Bronchial epithelial cell (primary cell): ENCODE measurements at regions not wholly inside any gene's neighbourhood (a gene's known extent, or its start where the extent isn't known, plus 50 kb on each side); places are given as distances from the start of the nearest gene placed in this dataset.

Source experiments
- DNase-seq: peaks from one replicate; pipeline ENCODE4 v3.0.0-alpha.2; 2010; ENCODE audit warnings: low read depth
- FAIRE-seq: peaks from 2 replicates; lab custom pipeline; 2011; peaks lifted over from hg19 to GRCh38; lab: Jason Lieb, UNC
- H3K27me3 ChIP-seq: 2 replicates; pipeline ENCODE4 v1.5.1; 2011; ENCODE audit warnings: low read length; ENCODE audit not compliant: control insufficient read depth, insufficient read depth
- H3K36me3 ChIP-seq: 2 replicates; pipeline ENCODE4 v1.5.1; 2011; ENCODE audit warnings: low read length; ENCODE audit not compliant: control insufficient read depth, insufficient read depth
- H3K4me3 ChIP-seq: 2 replicates; pipeline ENCODE4 v1.5.1; 2011; ENCODE audit warnings: mild to moderate bottlenecking, low read depth, low read length, control low read depth
- TF ChIP-seq, protein P1 (sequence below): IDR thresholded peaks from 2 replicates; pipeline ENCODE4 v1.5.1; 2011; ENCODE audit warnings: mild to moderate bottlenecking, moderate library complexity, low read length, control low read depth, inconsistent platforms; ENCODE audit not compliant: insufficient read depth, severe bottlenecking

GRCh38 chr1:221794935-221795334 is 53.0 kb upstream of the DUSP10 start:
- no peaks in the 10 kb centered on the region for H3K36me3 ChIP-seq
- no peak overlapping the region for H3K4me3 ChIP-seq
- no peak for DNase-seq
- no peak for FAIRE-seq
- H3K27me3 ChIP-seq: no peaks in the 10 kb centered on the region
- TF ChIP-seq, protein P1, sequence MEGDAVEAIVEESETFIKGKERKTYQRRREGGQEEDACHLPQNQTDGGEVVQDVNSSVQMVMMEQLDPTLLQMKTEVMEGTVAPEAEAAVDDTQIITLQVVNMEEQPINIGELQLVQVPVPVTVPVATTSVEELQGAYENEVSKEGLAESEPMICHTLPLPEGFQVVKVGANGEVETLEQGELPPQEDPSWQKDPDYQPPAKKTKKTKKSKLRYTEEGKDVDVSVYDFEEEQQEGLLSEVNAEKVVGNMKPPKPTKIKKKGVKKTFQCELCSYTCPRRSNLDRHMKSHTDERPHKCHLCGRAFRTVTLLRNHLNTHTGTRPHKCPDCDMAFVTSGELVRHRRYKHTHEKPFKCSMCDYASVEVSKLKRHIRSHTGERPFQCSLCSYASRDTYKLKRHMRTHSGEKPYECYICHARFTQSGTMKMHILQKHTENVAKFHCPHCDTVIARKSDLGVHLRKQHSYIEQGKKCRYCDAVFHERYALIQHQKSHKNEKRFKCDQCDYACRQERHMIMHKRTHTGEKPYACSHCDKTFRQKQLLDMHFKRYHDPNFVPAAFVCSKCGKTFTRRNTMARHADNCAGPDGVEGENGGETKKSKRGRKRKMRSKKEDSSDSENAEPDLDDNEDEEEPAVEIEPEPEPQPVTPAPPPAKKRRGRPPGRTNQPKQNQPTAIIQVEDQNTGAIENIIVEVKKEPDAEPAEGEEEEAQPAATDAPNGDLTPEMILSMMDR: no peak

GRCh38 chr1:221794079-221794670 is 52.3 kb upstream of the DUSP10 start:
- TF ChIP-seq, protein P1: no peak
- H3K36me3 ChIP-seq: no peaks in the 10 kb centered on the region
- FAIRE-seq (no peak), DNase-seq (peak; percentile 48)
- H3K27me3 ChIP-seq: no peaks in the 10 kb centered on the region
- no peak overlapping the region for H3K4me3 ChIP-seq

DNA sequence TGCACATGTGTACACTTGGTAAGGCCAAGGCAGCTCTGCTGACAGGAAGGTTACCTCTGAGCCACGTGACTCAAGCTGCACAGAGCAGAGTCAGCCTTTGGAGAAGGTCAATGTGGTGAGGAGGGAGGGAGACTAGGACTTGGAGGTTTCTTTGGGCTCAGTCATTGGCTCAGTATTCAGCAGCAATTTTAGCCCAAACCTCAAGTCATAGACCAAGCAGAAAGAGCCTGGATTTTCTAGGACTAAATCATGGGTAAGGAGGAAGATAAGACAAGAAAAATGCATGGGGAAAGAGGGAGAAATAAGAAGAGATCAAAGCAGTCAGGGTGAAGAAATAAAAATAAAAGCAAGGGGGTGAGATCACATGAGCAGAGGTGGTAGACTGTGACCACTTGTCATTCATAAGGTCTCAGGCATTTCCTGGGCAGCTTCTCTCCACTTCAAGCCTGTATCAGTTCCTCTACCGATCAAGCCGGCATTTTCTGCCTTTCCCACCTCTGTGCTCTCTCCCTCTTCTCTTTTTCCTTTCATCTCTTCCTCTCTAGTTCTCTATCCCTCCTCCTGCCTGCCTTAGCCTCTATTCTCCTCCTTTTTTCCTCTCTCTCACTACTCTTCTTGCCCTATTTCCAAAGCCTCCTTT is 51.7 kb upstream of the DUSP10 start:
- Histone ChIP-seq H3K4me3 (no peak overlapping the region), H3K36me3 (no peaks in the 10 kb centered on the region), H3K27me3 (no peaks in the 10 kb centered on the region)
- peak; percentile 80 for FAIRE-seq
- DNase-seq: no peak
- TF ChIP-seq, protein P1: no peak

DNA sequence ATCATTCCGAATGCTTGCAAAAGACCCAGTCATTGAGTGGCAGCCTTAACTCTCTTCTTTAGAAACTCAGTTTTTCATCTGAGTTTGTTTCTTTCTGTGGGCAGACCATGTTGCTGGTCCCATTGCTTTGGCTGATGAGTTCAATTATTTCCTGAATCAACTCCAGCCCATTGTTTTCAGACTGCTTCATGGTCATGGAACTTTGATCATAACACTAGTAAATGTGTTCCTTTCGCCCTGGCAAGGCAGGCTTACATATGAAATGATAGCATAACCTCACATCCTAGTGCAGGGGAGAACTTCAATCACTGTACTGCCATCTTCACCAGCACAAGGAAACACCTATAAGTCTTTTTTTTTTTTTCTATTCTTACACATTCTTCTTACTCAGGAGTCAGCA is 50.0 kb upstream of the DUSP10 start:
- H3K4me3 ChIP-seq: no peak overlapping the region
- TF ChIP-seq, protein P1: no peak
- no peaks in the 10 kb centered on the region for H3K36me3 ChIP-seq
- no peaks in the 10 kb centered on the region for H3K27me3 ChIP-seq
- DNase-seq: no peak
- no peak for FAIRE-seq
